ENCODE measurements at regions not wholly inside any gene's neighbourhood (a gene's known extent, or its start where the extent isn't known, plus 50 kb on each side); places are given as distances from the start of the nearest gene placed in this dataset.

DNA sequence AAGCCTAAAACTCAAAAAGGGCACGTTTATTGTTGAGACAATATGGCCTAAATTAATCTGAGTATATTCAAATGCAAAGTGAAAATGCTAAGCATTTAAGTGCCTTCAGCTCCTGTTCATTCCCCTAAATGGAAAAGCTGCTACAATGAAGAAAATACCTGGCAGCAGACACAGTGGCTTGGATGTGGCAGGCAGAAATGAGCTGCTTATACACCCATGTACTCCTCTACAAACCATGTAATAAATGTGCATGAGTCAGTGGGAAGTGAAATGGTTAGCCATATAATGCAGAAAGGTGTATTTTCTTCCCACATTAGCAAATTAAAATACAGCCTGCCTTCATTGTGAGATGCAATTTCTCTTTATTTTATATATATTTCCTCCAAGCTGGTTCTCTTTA, 859.2 kb upstream of the SEMA6A start:
- CTCF ChIA-PET = interaction anchor here (1.6 to 3.3 kb wide), 2 partner anchors 8 to 21 kb away, joined by 5 to 35 read pairs; no protein-coding TSS in a partner anchor
- Mint-ChIP-seq H3K27me3 (ENCODE audit: low read depth) (no peaks in the 10 kb centered on the region), H3K36me3 (no peaks in the 10 kb centered on the region), H3K4me3 (no peak overlapping the region), H3K4me1 (peaks cover 45% of the 10 kb centered on the region), H3K9me3 (no peaks in the 10 kb centered on the region), H3K27ac (no peak overlapping the region)
- DNase-seq (ENCODE audit: low spot score) (no peak), ATAC-seq (no peak)
- TF ChIP-seq, protein P1, sequence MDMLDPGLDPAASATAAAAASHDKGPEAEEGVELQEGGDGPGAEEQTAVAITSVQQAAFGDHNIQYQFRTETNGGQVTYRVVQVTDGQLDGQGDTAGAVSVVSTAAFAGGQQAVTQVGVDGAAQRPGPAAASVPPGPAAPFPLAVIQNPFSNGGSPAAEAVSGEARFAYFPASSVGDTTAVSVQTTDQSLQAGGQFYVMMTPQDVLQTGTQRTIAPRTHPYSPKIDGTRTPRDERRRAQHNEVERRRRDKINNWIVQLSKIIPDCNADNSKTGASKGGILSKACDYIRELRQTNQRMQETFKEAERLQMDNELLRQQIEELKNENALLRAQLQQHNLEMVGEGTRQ (CRISPR knock-in tag; IDR thresholded peaks at IDR 0.05) = no peak
- TF ChIP-seq ZNF263 (CRISPR knock-in tag; IDR thresholded peaks at IDR 0.05; ENCODE audit: low read depth) (no peak), ELF4 (CRISPR knock-in tag; IDR thresholded peaks at IDR 0.05; ENCODE audit: low read depth) (no peak), CBFB (CRISPR knock-in tag; IDR thresholded peaks at IDR 0.05; ENCODE audit: low read depth) (no peak), FOXK1 (CRISPR knock-in tag; IDR thresholded peaks at IDR 0.05) (no peak), TEAD1 (CRISPR knock-in tag; IDR thresholded peaks at IDR 0.05) (no peak), NR3C1 (CRISPR knock-in tag; conservative IDR thresholded peaks at IDR 0.05; ENCODE audit: low read depth) (no peak), JAZF1 (CRISPR knock-in tag; IDR thresholded peaks at IDR 0.05) (no peak), ZNF281 (CRISPR knock-in tag; IDR thresholded peaks at IDR 0.05) (no peak), ZNF425 (CRISPR knock-in tag; conservative IDR thresholded peaks at IDR 0.05) (no peak), SP1 (CRISPR knock-in tag; conservative IDR thresholded peaks at IDR 0.05) (no peak), ZNF317 (CRISPR knock-in tag; IDR thresholded peaks at IDR 0.05; ENCODE audit: borderline replicate concordance, low read depth) (no peak), E2F5 (CRISPR knock-in tag; IDR thresholded peaks at IDR 0.05) (no peak)
- TF ChIP-seq, protein P2, sequence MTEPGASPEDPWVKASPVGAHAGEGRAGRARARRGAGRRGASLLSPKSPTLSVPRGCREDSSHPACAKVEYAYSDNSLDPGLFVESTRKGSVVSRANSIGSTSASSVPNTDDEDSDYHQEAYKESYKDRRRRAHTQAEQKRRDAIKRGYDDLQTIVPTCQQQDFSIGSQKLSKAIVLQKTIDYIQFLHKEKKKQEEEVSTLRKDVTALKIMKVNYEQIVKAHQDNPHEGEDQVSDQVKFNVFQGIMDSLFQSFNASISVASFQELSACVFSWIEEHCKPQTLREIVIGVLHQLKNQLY (CRISPR knock-in tag; IDR thresholded peaks at IDR 0.05) = no peak
- TF ChIP-seq, protein P3, sequence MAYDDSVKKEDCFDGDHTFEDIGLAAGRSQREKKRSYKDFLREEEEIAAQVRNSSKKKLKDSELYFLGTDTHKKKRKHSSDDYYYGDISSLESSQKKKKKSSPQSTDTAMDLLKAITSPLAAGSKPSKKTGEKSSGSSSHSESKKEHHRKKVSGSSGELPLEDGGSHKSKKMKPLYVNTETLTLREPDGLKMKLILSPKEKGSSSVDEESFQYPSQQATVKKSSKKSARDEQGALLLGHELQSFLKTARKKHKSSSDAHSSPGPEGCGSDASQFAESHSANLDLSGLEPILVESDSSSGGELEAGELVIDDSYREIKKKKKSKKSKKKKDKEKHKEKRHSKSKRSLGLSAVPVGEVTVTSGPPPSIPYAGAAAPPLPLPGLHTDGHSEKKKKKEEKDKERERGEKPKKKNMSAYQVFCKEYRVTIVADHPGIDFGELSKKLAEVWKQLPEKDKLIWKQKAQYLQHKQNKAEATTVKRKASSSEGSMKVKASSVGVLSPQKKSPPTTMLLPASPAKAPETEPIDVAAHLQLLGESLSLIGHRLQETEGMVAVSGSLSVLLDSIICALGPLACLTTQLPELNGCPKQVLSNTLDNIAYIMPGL (CRISPR knock-in tag; IDR thresholded peaks at IDR 0.05) = no peak
- TF ChIP-seq, protein P4, sequence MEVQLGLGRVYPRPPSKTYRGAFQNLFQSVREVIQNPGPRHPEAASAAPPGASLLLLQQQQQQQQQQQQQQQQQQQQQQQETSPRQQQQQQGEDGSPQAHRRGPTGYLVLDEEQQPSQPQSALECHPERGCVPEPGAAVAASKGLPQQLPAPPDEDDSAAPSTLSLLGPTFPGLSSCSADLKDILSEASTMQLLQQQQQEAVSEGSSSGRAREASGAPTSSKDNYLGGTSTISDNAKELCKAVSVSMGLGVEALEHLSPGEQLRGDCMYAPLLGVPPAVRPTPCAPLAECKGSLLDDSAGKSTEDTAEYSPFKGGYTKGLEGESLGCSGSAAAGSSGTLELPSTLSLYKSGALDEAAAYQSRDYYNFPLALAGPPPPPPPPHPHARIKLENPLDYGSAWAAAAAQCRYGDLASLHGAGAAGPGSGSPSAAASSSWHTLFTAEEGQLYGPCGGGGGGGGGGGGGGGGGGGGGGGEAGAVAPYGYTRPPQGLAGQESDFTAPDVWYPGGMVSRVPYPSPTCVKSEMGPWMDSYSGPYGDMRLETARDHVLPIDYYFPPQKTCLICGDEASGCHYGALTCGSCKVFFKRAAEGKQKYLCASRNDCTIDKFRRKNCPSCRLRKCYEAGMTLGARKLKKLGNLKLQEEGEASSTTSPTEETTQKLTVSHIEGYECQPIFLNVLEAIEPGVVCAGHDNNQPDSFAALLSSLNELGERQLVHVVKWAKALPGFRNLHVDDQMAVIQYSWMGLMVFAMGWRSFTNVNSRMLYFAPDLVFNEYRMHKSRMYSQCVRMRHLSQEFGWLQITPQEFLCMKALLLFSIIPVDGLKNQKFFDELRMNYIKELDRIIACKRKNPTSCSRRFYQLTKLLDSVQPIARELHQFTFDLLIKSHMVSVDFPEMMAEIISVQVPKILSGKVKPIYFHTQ (CRISPR knock-in tag; IDR thresholded peaks at IDR 0.05) = no peak
- POLR2A ChIA-PET = no interaction called here
